ENCODE measurements at regions not wholly inside any gene's neighbourhood (a gene's known extent, or its start where the extent isn't known, plus 50 kb on each side); places are given as distances from the start of the nearest gene placed in this dataset.

- Mint-ChIP-seq H3K27me3 (no peaks in the 10 kb centered on the region), H3K9me3 (no peaks in the 10 kb centered on the region), H3K4me3 (no peak overlapping the region), H3K4me1 (ENCODE audit: unreplicated experiment) (peaks cover 15% of the 10 kb centered on the region), H3K27ac (no peak overlapping the region), H3K36me3 (peaks cover 12% of the 10 kb centered on the region)
- DNase-seq (ENCODE audit: extremely low spot score, unreplicated experiment) = no peak
- TF ChIP-seq CTCF (conservative IDR thresholded peaks at IDR 0.05) = no peak
Measured at GRCh38 chr17:20924306-20924705, 118.5 kb downstream of the USP22 start.

- TF ChIP-seq CTCF (conservative IDR thresholded peaks at IDR 0.05) = no peak
- no peak overlapping the region for H3K27ac Mint-ChIP-seq
- H3K36me3 Mint-ChIP-seq = peaks cover 9% of the 10 kb centered on the region
- no peak for DNase-seq (ENCODE audit: extremely low spot score, unreplicated experiment)
- no peaks in the 10 kb centered on the region for H3K9me3 Mint-ChIP-seq
- H3K4me1 Mint-ChIP-seq (ENCODE audit: unreplicated experiment) = peaks cover 12% of the 10 kb centered on the region
- H3K4me3 Mint-ChIP-seq = no peak overlapping the region
- no peaks in the 10 kb centered on the region for H3K27me3 Mint-ChIP-seq
Measured at GRCh38 chr17:20925091-20925490, 117.7 kb downstream of the USP22 start.

GRCh38 chr17:20925954-20926353 lies 116.9 kb downstream of the USP22 start:
- H3K4me1 Mint-ChIP-seq (ENCODE audit: unreplicated experiment) = peaks cover 7% of the 10 kb centered on the region
- H3K36me3 Mint-ChIP-seq = peaks cover 8% of the 10 kb centered on the region
- DNase-seq (ENCODE audit: extremely low spot score, unreplicated experiment) = no peak
- no peak for TF ChIP-seq CTCF (conservative IDR thresholded peaks at IDR 0.05)
- no peaks in the 10 kb centered on the region for H3K9me3 Mint-ChIP-seq
- H3K27me3 Mint-ChIP-seq = no peaks in the 10 kb centered on the region
- H3K4me3 Mint-ChIP-seq = no peak overlapping the region
- no peak overlapping the region for H3K27ac Mint-ChIP-seq

GRCh38 chr17:20926532-20926931 lies 116.3 kb downstream of the USP22 start:
- no peak for TF ChIP-seq CTCF (conservative IDR thresholded peaks at IDR 0.05)
- no peaks in the 10 kb centered on the region for H3K9me3 Mint-ChIP-seq
- H3K4me3 Mint-ChIP-seq = no peak overlapping the region
- DNase-seq (ENCODE audit: extremely low spot score, unreplicated experiment) = no peak
- peaks cover 4% of the 10 kb centered on the region for H3K4me1 Mint-ChIP-seq (ENCODE audit: unreplicated experiment)
- H3K27me3 Mint-ChIP-seq = no peaks in the 10 kb centered on the region
- H3K27ac Mint-ChIP-seq = no peak overlapping the region
- peaks cover 8% of the 10 kb centered on the region for H3K36me3 Mint-ChIP-seq

GRCh38 chr17:20927308-20927977 lies 115.4 kb downstream of the USP22 start:
- peaks cover 17% of the 10 kb centered on the region for H3K36me3 Mint-ChIP-seq
- no peak for TF ChIP-seq CTCF (conservative IDR thresholded peaks at IDR 0.05)
- no peak for DNase-seq (ENCODE audit: extremely low spot score, unreplicated experiment)
- no peaks in the 10 kb centered on the region for H3K9me3 Mint-ChIP-seq
- H3K4me1 Mint-ChIP-seq (ENCODE audit: unreplicated experiment) = no peaks in the 10 kb centered on the region
- H3K4me3 Mint-ChIP-seq = no peak overlapping the region
- H3K27me3 Mint-ChIP-seq = no peaks in the 10 kb centered on the region
- H3K27ac Mint-ChIP-seq = no peak overlapping the region

GRCh38 chr17:20929334-20929733 lies 113.5 kb downstream of the USP22 start:
- no peaks in the 10 kb centered on the region for H3K9me3 Mint-ChIP-seq
- no peak overlapping the region for H3K4me3 Mint-ChIP-seq
- DNase-seq (ENCODE audit: extremely low spot score, unreplicated experiment) = no peak
- no peak for TF ChIP-seq CTCF (conservative IDR thresholded peaks at IDR 0.05)
- no peaks in the 10 kb centered on the region for H3K4me1 Mint-ChIP-seq (ENCODE audit: unreplicated experiment)
- no peak overlapping the region for H3K27ac Mint-ChIP-seq
- no peaks in the 10 kb centered on the region for H3K27me3 Mint-ChIP-seq
- H3K36me3 Mint-ChIP-seq = peaks cover 17% of the 10 kb centered on the region

Measured in type B pancreatic cell (in vitro differentiated cells).